ENCODE measurements at regions not wholly inside any gene's neighbourhood (a gene's known extent, or its start where the extent isn't known, plus 50 kb on each side); places are given as distances from the start of the nearest gene placed in this dataset.
"Not testable (repeated sequence)": the region's sequence is repeated elsewhere in the genome, so short reads cannot be mapped to it uniquely, and the experiment has no call there.

DNA sequence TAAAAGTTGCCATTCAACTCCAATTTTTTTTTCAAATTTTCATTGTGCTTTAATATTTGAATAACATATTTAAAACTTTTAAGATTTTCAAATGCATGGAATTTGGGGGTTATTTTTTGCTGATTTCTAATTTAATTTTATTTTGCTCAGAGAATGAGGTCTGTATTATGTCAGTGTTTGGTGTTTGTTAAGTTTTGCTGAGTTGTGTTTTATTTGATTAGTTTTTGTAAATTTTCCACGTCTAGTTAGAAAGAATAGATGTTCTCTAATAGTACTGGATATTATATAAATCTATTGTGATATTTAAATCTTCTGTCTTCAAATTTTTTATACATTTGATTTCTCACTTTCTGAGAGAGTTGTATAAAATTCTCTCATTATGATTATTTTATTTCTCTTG is 145.9 kb downstream of the MACIR start:
- H3K36me3 ChIP-seq (ENCODE audit: control insufficient read depth, insufficient read depth, low read length, severe bottlenecking): no peaks in the 10 kb centered on the region
- no peak overlapping the region for H3K9ac ChIP-seq (ENCODE audit: low read length)
- no peak overlapping the region for H3K4me3 ChIP-seq (ENCODE audit: low read length)
- no peaks in the 10 kb centered on the region for H3K9me3 ChIP-seq (ENCODE audit: control insufficient read depth, low read length)
- no peak for DNase-seq (ENCODE audit: low read depth)
- H3K27me3 ChIP-seq (replicated peaks; ENCODE audit: control insufficient read depth, insufficient read depth, low read length): no peaks in the 10 kb centered on the region
- H3K4me1 ChIP-seq (ENCODE audit: control insufficient read depth, insufficient read depth, low read length): no peaks in the 10 kb centered on the region

- H3K4me3 ChIP-seq (ENCODE audit: low read length): no peak overlapping the region
- H3K9ac ChIP-seq (ENCODE audit: low read length): no peak overlapping the region
- no peak for DNase-seq (ENCODE audit: low read depth)
- no peaks in the 10 kb centered on the region for H3K36me3 ChIP-seq (ENCODE audit: control insufficient read depth, insufficient read depth, low read length, severe bottlenecking)
- H3K27me3 ChIP-seq (replicated peaks; ENCODE audit: control insufficient read depth, insufficient read depth, low read length): no peaks in the 10 kb centered on the region
- no peaks in the 10 kb centered on the region for H3K9me3 ChIP-seq (ENCODE audit: control insufficient read depth, low read length)
- H3K4me1 ChIP-seq (ENCODE audit: control insufficient read depth, insufficient read depth, low read length): no peaks in the 10 kb centered on the region
These were observed 144.3 kb downstream of the MACIR start for GRCh38 chr5:103402851-103403250.

- no peak overlapping the region for H3K4me3 ChIP-seq (ENCODE audit: low read length)
- peak; percentile 19 for DNase-seq (ENCODE audit: low read depth)
- no peaks in the 10 kb centered on the region for H3K9me3 ChIP-seq (ENCODE audit: control insufficient read depth, low read length)
- peaks cover 6% of the 10 kb centered on the region for H3K4me1 ChIP-seq (ENCODE audit: control insufficient read depth, insufficient read depth, low read length)
- H3K27me3 ChIP-seq (replicated peaks; ENCODE audit: control insufficient read depth, insufficient read depth, low read length): no peaks in the 10 kb centered on the region
- no peak overlapping the region for H3K9ac ChIP-seq (ENCODE audit: low read length)
- no peaks in the 10 kb centered on the region for H3K36me3 ChIP-seq (ENCODE audit: control insufficient read depth, insufficient read depth, low read length, severe bottlenecking)
These were observed 139.4 kb downstream of the MACIR start for GRCh38 chr5:103397739-103398581.

DNA sequence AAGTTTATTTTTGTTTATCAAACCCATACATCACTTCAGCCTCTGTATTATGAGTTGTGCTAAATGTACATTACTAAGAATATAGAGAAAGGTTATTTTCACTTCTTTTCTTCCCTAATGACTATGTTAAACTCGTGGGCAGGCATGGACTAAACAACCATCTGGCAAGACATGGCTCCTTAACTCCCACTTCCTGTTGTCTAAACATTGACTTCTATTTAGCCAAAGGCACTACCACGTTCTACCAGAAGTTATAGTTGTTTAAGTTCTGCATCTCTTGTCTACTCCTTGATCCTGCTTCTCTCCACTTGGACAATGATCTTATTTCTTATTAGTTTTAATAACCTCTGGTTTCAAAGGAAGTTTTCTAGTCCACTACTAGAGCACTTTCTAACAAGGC is 136.1 kb downstream of the MACIR start:
- no peaks in the 10 kb centered on the region for H3K9me3 ChIP-seq (ENCODE audit: control insufficient read depth, low read length)
- no peak for DNase-seq (ENCODE audit: low read depth)
- H3K36me3 ChIP-seq (ENCODE audit: control insufficient read depth, insufficient read depth, low read length, severe bottlenecking): no peaks in the 10 kb centered on the region

DNA sequence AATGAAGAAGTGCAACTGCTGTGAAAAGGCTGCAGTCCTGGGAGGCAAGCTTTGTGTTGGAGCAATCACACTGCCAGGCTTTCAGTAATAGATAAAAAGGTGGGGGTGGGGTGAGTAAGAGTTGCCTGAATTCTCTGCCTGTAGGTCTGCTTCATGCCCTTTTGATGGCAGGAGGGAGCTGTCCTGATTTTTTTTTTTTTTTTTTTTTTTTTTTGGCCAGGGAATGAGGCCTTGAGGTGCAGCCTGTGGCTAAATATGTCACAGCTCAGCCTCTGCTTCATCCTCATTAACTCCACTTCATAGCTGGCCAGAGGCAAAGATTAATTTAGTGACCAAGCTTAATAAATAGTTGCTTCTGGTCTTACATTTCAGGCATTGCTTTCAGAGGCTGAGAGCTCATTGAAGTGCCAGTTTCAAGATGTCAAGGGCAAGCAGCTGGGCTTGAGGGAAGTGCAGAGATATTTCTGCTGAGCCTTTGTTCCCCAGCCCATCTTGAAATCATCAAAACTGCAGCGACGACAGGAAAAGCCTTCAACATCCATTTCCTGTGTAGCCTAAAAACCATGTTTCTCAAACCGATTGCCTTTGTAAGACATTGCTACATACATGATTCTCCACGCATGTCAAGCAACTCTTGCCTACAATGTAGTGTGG is 134.7 kb downstream of the MACIR start:
- H3K4me3 ChIP-seq (ENCODE audit: low read length): no peak overlapping the region
- DNase-seq (ENCODE audit: low read depth): peak; percentile 50
- H3K9ac ChIP-seq (ENCODE audit: low read length): no peak overlapping the region
- H3K9me3 ChIP-seq (ENCODE audit: control insufficient read depth, low read length): no peaks in the 10 kb centered on the region
- no peaks in the 10 kb centered on the region for H3K27me3 ChIP-seq (replicated peaks; ENCODE audit: control insufficient read depth, insufficient read depth, low read length)
- H3K4me1 ChIP-seq (ENCODE audit: control insufficient read depth, insufficient read depth, low read length): peaks cover 6% of the 10 kb centered on the region
- H3K36me3 ChIP-seq (ENCODE audit: control insufficient read depth, insufficient read depth, low read length, severe bottlenecking): no peaks in the 10 kb centered on the region

More for the DNA sequence above, 136.1 kb downstream of the MACIR start:
- peaks cover 6% of the 10 kb centered on the region for H3K4me1 ChIP-seq (ENCODE audit: control insufficient read depth, insufficient read depth, low read length)
- no peak overlapping the region for H3K9ac ChIP-seq (ENCODE audit: low read length)
- no peak overlapping the region for H3K4me3 ChIP-seq (ENCODE audit: low read length)
- no peaks in the 10 kb centered on the region for H3K27me3 ChIP-seq (replicated peaks; ENCODE audit: control insufficient read depth, insufficient read depth, low read length)

GRCh38 chr5:103391659-103392058 is 133.1 kb downstream of the MACIR start:
- Histone ChIP-seq H3K36me3 (ENCODE audit: control insufficient read depth, insufficient read depth, low read length, severe bottlenecking) (no peaks in the 10 kb centered on the region), H3K4me3 (ENCODE audit: low read length) (no peak overlapping the region), H3K27me3 (replicated peaks; ENCODE audit: control insufficient read depth, insufficient read depth, low read length) (no peaks in the 10 kb centered on the region), H3K4me1 (ENCODE audit: control insufficient read depth, insufficient read depth, low read length) (peaks cover 6% of the 10 kb centered on the region), H3K9me3 (ENCODE audit: control insufficient read depth, low read length) (no peaks in the 10 kb centered on the region), H3K9ac (ENCODE audit: low read length) (no peak overlapping the region)
- DNase-seq (ENCODE audit: low read depth): no peak

GRCh38 chr5:103389846-103390245 is 131.3 kb downstream of the MACIR start:
- H3K4me3 ChIP-seq (ENCODE audit: low read length): no peak overlapping the region
- no peak for DNase-seq (ENCODE audit: low read depth)

DNA sequence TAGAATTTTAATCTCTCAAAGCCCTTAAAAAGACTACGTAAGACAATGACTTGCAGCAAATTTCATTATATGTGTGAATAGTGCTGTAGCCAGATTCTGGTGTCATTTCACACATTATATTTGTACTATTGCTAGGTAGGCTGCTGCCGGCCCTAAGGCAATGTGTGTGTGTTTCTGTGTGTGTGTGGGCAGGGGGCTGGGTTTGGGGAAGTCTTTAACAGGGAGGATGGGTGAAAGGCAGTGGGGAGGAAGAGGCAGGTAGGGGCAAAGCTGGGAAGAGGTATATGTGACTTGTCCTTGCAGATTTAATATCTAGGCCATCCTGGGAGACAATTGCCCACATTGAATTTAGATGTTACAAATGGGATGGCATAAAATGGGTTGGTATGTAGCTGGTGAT is 130.8 kb downstream of the MACIR start:
- H3K27me3 ChIP-seq (replicated peaks; ENCODE audit: control insufficient read depth, insufficient read depth, low read length): no peaks in the 10 kb centered on the region
- H3K4me1 ChIP-seq (ENCODE audit: control insufficient read depth, insufficient read depth, low read length): peaks cover 6% of the 10 kb centered on the region
- H3K4me3 ChIP-seq (ENCODE audit: low read length): no peak overlapping the region
- no peak overlapping the region for H3K9ac ChIP-seq (ENCODE audit: low read length)
- no peaks in the 10 kb centered on the region for H3K36me3 ChIP-seq (ENCODE audit: control insufficient read depth, insufficient read depth, low read length, severe bottlenecking)
- H3K9me3 ChIP-seq (ENCODE audit: control insufficient read depth, low read length): no peaks in the 10 kb centered on the region
- DNase-seq (ENCODE audit: low read depth): no peak

More at GRCh38 chr5:103389846-103390245, 131.3 kb downstream of the MACIR start:
- no peaks in the 10 kb centered on the region for H3K36me3 ChIP-seq (ENCODE audit: control insufficient read depth, insufficient read depth, low read length, severe bottlenecking)
- peaks cover 6% of the 10 kb centered on the region for H3K4me1 ChIP-seq (ENCODE audit: control insufficient read depth, insufficient read depth, low read length)
- no peaks in the 10 kb centered on the region for H3K9me3 ChIP-seq (ENCODE audit: control insufficient read depth, low read length)
- no peaks in the 10 kb centered on the region for H3K27me3 ChIP-seq (replicated peaks; ENCODE audit: control insufficient read depth, insufficient read depth, low read length)
- no peak overlapping the region for H3K9ac ChIP-seq (ENCODE audit: low read length)

DNA sequence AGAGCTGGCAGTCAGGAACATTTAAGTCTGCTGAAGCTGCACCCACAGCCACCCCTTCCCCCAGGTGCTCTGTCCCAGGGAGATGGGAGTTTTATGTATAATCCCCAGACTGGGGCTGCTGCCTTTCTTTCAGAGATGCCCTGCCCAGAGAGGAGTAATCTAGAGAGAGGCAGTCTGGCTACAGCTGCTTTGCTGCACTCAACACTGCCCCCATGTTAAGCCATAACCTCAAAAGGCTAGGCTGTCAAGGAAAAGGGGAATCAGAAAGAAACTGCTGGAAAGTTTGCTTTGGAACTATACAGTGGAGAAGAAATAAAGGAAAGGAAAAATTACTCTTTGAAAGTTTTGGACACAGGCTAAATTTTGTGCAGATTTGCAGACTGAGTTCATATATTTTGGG is 127.2 kb downstream of the MACIR start:
- Histone ChIP-seq H3K27me3 (replicated peaks; ENCODE audit: control insufficient read depth, insufficient read depth, low read length) (no peaks in the 10 kb centered on the region), H3K4me3 (ENCODE audit: low read length) (no peak overlapping the region), H3K9me3 (ENCODE audit: control insufficient read depth, low read length) (peaks cover 10% of the 10 kb centered on the region), H3K9ac (ENCODE audit: low read length) (no peak overlapping the region), H3K4me1 (ENCODE audit: control insufficient read depth, insufficient read depth, low read length) (no peaks in the 10 kb centered on the region), H3K36me3 (ENCODE audit: control insufficient read depth, insufficient read depth, low read length, severe bottlenecking) (no peaks in the 10 kb centered on the region)
- no peak for DNase-seq (ENCODE audit: low read depth)

DNA sequence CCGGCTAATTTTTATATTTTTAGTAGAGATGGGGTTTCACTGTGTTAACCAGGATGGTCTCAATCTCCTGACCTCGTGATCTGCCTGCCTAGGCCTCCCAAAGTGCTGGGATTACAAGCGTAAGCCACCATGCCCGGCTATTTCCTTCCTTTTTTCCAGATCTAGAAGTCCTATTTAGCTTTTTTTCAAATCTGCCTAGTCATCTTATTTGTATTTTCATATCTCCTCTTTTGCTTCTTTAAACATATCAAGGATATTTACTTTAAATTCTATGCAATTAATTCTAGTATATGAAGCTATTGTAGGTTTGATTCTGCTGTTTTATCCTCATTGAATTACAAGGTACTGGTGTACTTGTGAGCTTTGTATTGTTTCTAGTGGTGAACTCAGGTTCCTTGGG is 119.1 kb downstream of the MACIR start:
- not testable (repeated sequence) for H3K9me3 ChIP-seq (ENCODE audit: control insufficient read depth, low read length); H3K4me3 ChIP-seq (ENCODE audit: low read length); DNase-seq (ENCODE audit: low read depth); H3K36me3 ChIP-seq (ENCODE audit: control insufficient read depth, insufficient read depth, low read length, severe bottlenecking); H3K27me3 ChIP-seq (replicated peaks; ENCODE audit: control insufficient read depth, insufficient read depth, low read length); H3K9ac ChIP-seq (ENCODE audit: low read length); H3K4me1 ChIP-seq (ENCODE audit: control insufficient read depth, insufficient read depth, low read length)

GRCh38 chr5:103375863-103376591 is 117.5 kb downstream of the MACIR start:
- Histone ChIP-seq H3K36me3 (ENCODE audit: control insufficient read depth, insufficient read depth, low read length, severe bottlenecking) (no peaks in the 10 kb centered on the region), H3K9ac (ENCODE audit: low read length) (no peak overlapping the region), H3K9me3 (ENCODE audit: control insufficient read depth, low read length) (no peaks in the 10 kb centered on the region), H3K4me3 (ENCODE audit: low read length) (no peak overlapping the region), H3K27me3 (replicated peaks; ENCODE audit: control insufficient read depth, insufficient read depth, low read length) (peaks cover 3% of the 10 kb centered on the region), H3K4me1 (ENCODE audit: control insufficient read depth, insufficient read depth, low read length) (no peaks in the 10 kb centered on the region)
- peak; percentile 22 for DNase-seq (ENCODE audit: low read depth)

Data from adipocyte (in vitro differentiated cells).